ENCODE measurements at regions not wholly inside any gene's neighbourhood (a gene's known extent, or its start where the extent isn't known, plus 50 kb on each side); places are given as distances from the start of the nearest gene placed in this dataset.

DNA sequence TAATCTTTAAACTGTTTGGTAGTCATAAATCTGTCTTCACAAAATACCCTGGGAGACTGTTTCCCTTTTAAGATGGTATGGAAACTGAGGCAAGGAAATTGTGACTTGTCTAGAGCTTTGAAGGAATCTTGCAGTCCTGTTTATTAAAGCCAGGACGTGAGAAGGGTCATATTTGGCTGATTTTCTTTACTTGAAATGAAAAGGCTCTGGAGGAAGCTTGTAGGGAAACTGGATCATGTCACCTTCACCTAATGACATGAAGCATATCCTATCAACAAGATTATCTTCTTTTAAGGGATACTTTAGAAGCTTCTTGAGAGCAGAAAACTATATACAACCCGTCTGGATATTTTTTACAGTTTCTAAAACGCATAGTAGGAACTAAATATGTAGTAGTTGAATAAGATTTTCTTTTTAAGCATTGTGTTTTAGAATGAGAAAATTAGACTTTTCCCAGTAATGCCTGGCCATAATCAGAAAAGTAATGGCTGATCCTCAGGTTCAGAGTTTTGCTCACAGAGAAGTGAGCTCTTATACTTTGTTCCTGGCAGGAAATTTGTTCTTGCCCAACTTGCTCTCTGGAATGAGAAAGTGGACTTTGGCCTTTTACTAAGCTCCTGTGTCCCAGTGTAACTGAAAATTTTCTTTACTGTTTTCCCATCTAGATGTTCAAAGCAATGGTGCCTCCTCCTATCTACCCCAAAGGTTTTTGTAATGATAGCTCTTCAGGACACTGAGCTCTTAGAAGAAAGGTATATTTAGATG lies 136.8 kb upstream of the AFF2 start:
- DNase-seq (ENCODE audit: low spot score), result peak; percentile 26

GRCh38 chrX:148365233-148365632 lies 135.2 kb upstream of the AFF2 start:
- DNase-seq (ENCODE audit: low spot score), result no peak

- peak; percentile 14 for DNase-seq (ENCODE audit: low spot score)
Measured at GRCh38 chrX:148371291-148371690, 129.1 kb upstream of the AFF2 start.

DNA sequence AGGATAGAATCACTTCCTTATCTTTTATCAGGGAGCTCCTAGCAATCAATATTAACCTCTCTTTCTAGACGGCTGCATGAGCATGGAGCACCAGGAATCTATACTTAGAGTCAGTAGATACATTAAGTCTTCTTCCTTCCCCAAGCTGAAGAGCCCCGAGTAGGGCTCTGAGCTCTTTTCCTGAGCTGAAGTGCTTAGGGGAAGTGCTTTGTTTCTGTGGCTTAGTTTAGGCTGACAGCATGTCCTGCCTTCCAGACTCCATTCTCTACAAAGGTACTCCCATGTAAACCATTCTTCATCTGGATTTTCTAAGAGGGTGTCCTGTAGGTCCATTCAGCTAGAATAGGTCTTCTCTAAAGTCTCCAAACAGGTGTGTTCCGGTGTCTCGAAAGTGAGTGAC lies 127.5 kb upstream of the AFF2 start:
- no peak for DNase-seq (ENCODE audit: low spot score)

- DNase-seq (ENCODE audit: low spot score), result no peak
Measured at GRCh38 chrX:148376342-148376741, 124.1 kb upstream of the AFF2 start.

- DNase-seq (ENCODE audit: low spot score), result no peak
Measured at GRCh38 chrX:148380107-148380506, 120.3 kb upstream of the AFF2 start.

DNA sequence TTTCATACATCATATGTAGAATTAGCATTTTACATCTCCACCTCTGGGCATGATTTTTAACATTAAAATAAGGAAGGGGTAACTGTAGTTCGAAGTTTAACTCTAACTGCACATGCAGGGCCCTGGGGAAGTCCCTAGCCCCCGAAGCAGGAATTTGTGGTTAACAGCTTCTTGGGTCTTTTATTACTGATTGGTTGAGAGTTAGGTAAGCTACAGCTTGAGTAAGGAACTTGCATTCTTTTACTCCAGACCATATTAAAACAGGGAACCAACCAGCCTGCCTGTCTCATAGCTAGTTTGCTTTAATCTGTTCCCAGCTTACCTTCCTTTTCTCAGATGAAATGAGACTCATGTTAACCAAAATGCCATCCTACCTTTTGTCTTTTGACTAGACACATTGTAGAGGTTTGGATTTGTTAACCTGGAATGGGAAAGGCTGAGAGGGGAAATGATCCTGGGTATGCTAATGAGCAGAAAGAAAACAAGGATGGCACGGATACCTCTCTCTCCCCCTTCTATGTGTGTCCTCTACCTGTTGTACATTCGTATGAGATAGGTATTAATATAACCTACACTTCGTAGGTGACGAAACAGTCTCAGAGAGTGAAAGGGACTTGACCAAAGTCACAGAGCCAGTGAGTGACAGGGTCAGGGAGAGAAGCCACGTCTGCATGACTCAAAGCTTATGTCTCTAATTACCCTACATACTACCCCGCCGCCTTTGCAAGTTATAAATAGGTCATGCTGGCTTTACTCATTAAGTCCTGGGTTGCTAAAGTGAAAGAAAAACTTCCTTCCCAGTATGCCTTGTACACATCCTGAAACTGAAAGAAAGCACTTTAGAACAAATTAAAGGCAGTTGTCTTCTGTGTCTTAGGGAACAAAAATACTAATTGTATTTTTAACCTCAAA lies 119.5 kb upstream of the AFF2 start:
- DNase-seq (ENCODE audit: low spot score), result no peak

DNA sequence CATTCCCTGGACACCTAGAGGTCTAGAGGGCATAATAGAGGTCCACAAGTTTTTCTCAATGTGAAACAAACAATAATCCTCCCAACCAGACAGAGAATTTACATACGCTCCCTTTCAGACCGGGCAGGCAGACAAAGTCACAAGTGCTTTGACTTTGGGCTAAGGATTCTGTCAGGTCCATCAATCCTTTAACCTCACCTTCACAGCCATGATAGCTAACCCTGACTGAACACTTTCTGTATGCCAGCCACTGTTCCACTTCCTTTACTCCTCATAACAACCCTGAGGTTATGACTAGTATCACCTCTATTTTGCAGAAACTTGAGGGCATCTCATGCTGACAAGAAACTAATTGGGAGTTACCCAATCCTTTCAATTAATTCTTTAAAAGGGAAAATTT lies 118.8 kb upstream of the AFF2 start:
- no peak for DNase-seq (ENCODE audit: low spot score)

DNA sequence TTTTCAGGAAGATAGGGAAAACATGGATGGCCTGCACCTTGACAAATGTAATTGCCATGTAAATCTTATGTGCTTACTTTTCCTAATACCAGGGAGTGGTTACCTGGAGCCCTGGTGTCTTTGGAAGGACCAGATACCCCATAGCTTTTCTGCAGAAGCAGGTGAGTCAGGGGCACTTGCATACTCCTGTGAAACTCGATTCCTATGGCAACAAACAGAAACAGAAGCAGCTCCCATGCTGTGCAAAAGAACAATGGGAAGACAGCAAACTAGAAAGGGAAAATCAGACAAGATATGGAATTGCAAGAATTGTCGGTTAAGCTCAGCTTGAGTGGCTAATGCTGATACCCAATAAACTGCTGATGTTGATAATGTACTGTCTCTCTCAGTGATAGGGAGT lies 117.4 kb upstream of the AFF2 start:
- DNase-seq (ENCODE audit: low spot score), result no peak

DNA sequence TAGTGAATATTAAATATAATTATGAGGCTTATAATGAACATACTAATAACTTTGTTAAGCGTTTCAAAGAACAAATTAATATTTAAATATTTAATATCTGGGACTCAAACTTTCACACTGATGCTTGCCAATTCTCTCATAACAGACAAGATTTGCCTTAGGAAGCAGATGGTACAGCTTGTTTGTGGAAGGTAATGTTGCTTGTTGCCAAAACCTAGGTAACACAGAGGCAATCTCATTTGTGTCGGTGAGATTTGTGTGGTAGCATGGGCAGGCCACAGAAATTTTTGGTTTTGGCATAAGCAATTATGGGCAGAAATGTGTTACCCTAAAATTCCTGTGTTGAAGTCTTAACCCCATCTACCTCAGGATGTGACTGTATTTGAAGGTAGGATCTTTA lies 114.9 kb upstream of the AFF2 start:
- no peak for DNase-seq (ENCODE audit: low spot score)

DNA sequence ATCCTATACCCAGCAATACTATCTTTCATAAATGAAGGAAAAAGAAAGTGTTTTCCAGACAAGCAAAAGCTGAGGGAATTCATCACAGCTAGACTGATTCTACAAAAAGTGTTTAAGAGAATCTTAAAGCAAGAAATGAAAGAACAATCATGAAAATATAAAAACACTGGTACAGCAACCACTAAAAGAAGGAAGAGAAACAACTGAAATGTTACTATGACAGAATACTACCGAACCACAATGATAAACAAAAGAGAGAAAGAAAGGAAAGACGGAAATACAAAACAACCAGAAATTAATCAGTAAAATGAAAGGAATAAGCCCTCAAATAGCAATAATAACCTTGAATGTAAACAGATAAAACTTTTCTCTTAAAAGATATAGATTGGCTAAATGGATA lies 110.8 kb upstream of the AFF2 start:
- DNase-seq (ENCODE audit: low spot score), result no peak

DNA sequence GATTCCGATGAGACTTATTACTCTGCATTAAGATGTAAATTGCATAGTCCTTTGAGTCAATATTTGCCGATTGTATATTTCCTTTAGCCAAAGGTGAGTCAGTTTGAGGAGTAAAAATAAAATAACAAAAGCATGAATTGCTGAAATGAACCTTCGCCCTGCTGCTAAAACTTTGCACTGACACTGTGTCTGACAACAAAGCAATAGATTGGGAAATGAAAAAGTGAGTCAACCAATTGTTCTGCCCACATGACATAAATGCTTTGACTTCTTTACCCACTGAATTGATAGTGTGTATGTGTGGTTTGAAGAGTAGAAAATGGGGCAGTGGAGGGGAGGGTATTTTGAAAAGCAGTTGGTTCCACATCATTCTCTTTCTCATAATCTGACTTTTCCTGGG lies 88.4 kb upstream of the AFF2 start:
- no peak for DNase-seq (ENCODE audit: low spot score)

GRCh38 chrX:148416142-148416541 lies 84.3 kb upstream of the AFF2 start:
- no peak for DNase-seq (ENCODE audit: low spot score)

GRCh38 chrX:148416931-148417330 lies 83.5 kb upstream of the AFF2 start:
- DNase-seq (ENCODE audit: low spot score), result no peak

DNA sequence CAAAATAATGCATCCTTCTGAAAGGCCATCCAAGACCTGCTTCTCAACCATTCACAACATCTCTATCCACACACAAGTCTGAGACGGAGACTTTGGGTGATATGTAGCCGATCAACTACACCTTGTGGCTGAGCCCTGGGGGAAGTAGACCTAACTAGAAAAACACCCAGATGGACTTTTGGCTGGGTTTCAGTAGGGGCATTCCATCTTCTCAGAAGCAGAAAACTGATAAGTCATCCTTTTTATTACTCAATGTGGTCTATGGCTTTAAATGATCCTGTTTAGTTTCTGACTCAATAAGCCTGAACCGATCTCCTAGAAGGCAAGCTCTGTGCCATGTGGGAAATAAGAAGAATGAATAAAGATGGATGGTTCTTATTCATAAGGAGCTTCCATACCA lies 82.5 kb upstream of the AFF2 start:
- no peak for DNase-seq (ENCODE audit: low spot score)

DNA sequence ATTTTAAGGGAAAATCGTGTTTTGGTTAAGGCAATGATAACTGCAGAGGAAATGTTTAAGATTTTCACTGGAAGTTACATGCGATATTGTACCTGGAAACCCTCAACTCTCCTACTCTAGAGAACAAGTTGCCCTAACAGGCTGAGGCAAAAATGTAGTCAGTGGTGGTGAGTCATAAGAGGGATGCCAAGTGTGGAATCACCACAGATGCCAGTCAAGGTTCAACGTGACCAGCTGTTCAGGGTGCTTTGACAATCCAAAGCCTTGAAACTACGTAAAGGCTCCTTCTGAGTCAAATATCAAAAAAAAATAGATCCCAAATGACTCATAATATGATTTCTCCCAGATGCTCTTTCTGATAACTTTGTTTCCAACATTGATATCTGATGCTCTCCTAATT lies 77.9 kb upstream of the AFF2 start:
- DNase-seq (ENCODE audit: low spot score), result no peak

DNA sequence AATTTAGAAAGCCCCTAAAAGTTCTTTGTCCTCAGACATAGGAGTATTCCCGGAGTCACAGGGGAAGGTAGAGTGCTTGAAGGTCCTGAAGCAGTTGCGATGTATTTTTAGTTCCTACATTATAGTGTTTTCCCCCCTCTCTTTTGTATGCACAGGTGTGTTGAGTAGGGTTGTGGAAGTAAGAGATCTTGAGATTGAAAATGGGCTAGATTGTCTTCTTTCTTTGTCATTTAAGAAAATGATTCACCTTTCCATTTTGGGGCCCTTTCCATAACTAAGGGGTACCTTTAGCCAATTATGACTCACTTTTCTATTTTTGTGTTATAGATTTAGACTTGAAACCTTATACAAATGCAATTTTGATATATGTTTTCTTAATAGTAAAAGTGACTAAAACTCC lies 75.8 kb upstream of the AFF2 start:
- DNase-seq (ENCODE audit: low spot score), result no peak

- no peak for DNase-seq (ENCODE audit: low spot score)
Measured at GRCh38 chrX:148426467-148426866, 74.0 kb upstream of the AFF2 start.

- DNase-seq (ENCODE audit: low spot score), result no peak
Measured at GRCh38 chrX:148441387-148441786, 59.0 kb upstream of the AFF2 start.

- DNase-seq (ENCODE audit: low spot score), result no peak
Measured at GRCh38 chrX:148443216-148443615, 57.2 kb upstream of the AFF2 start.

GRCh38 chrX:148448686-148449085 lies 51.7 kb upstream of the AFF2 start:
- DNase-seq (ENCODE audit: low spot score), result no peak

All from HT-29 (cell line).